ENCODE measurements at regions not wholly inside any gene's neighbourhood (a gene's known extent, or its start where the extent isn't known, plus 50 kb on each side); places are given as distances from the start of the nearest gene placed in this dataset.
A peak's percentile ranks its signal among the peaks of the same experiment; 100 is the strongest.

DNA sequence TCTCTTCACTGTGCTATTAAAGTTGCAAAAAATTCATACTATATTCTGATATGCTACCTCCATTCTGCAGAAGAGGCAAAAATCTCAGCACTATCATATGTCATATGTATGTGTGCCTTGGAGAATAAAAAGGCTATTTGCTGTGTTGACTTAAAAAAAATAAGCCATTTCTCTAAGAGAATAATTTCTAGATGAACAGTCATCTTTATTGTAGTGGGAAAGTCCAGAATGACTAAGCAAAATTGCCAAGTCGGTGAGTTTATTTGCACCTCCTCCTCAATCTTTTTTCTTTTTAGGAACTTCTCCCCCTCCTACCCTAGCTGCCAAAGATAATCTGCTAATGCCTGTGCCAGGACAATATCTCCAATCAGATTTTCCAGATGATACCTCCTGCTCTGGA lies 353.8 kb upstream of the FAR2 start:
- Histone ChIP-seq H3K27ac (ENCODE audit: control insufficient read depth, insufficient read depth, low read length) (no peak overlapping the region), H3K9me1 (ENCODE audit: control insufficient read depth, extremely low read depth, insufficient read depth, low read length) (no peaks in the 10 kb centered on the region), H3K4me1 (ENCODE audit: control insufficient read depth, extremely low read depth, insufficient read depth, low read length) (no peaks in the 10 kb centered on the region), H3K4me3 (ENCODE audit: control insufficient read depth in 2 of 3, extremely low read depth in 1 of 3, insufficient read depth in 2 of 3, low read depth in 1 of 3, low read length in 3 of 3) (no peak overlapping the region), H3K9ac (ENCODE audit: control insufficient read depth, extremely low read depth, insufficient read depth, low read length) (no peak overlapping the region), H3K79me2 (ENCODE audit: control insufficient read depth, insufficient read depth, low read length) (no peaks in the 10 kb centered on the region), H3K27me3 (ENCODE audit: control insufficient read depth, extremely low read depth, insufficient read depth, low read length) (no peaks in the 10 kb centered on the region), H3K9me3 (ENCODE audit: control insufficient read depth, low read depth, low read length) (no peaks in the 10 kb centered on the region), H4K20me1 (ENCODE audit: control insufficient read depth, extremely low read depth, insufficient read depth, low read length) (no peaks in the 10 kb centered on the region), H3K4me2 (ENCODE audit: control insufficient read depth, extremely low read depth, insufficient read depth, low read depth, low read length) (no peak overlapping the region), H3K36me3 (ENCODE audit: control insufficient read depth in 2 of 2, extremely low read depth in 1 of 2, insufficient read depth in 2 of 2, low read length in 2 of 2) (no peaks in the 10 kb centered on the region), H2AFZ (ENCODE audit: control insufficient read depth, low read length) (peak overlapping the region; percentile 23)
- FAIRE-seq: no peak
- DNase-seq (ENCODE audit: low read depth, low spot score): no peak
- dilution Hi-C loops (cut with MboI; ENCODE audit: extremely low pct_ligation_motif_present, low sequenced_read_pairs): no loop called here
- TF ChIP-seq EZH2 (IDR thresholded peaks at IDR 0.05; ENCODE audit: low read length): no peak
- TF ChIP-seq, protein P1, sequence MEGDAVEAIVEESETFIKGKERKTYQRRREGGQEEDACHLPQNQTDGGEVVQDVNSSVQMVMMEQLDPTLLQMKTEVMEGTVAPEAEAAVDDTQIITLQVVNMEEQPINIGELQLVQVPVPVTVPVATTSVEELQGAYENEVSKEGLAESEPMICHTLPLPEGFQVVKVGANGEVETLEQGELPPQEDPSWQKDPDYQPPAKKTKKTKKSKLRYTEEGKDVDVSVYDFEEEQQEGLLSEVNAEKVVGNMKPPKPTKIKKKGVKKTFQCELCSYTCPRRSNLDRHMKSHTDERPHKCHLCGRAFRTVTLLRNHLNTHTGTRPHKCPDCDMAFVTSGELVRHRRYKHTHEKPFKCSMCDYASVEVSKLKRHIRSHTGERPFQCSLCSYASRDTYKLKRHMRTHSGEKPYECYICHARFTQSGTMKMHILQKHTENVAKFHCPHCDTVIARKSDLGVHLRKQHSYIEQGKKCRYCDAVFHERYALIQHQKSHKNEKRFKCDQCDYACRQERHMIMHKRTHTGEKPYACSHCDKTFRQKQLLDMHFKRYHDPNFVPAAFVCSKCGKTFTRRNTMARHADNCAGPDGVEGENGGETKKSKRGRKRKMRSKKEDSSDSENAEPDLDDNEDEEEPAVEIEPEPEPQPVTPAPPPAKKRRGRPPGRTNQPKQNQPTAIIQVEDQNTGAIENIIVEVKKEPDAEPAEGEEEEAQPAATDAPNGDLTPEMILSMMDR (optimal IDR thresholded peaks at IDR 0.05 in 1 of 3, IDR thresholded peaks at IDR 0.05 in 1 of 3, conservative IDR thresholded peaks at IDR 0.05 in 1 of 3; ENCODE audit: extremely low read depth in 1 of 3, insufficient read depth in 2 of 3, low read length in 3 of 3): no peak

DNA sequence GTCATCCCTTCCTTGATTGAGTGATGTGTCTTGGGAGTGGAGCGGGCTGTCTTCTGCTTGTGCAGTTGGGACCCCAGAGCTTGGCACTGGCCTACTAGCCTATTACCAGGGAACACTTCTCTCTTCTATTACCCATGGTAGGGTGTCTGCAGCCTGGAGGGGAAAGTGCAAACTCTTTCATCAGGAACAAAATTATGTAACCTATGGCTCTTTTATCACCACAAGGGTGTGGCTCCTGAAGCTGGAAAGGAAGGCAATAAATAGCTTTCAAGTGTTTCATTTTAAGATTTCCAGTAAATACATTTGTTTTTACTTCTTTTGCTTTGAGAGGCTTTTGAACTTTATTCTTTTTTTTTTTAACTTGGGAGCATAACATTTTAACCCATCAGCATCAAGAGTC lies 349.7 kb upstream of the FAR2 start:
- H3K36me3 ChIP-seq (ENCODE audit: control insufficient read depth in 2 of 2, extremely low read depth in 1 of 2, insufficient read depth in 2 of 2, low read length in 2 of 2): no peaks in the 10 kb centered on the region
- H3K27me3 ChIP-seq (ENCODE audit: control insufficient read depth, extremely low read depth, insufficient read depth, low read length): no peaks in the 10 kb centered on the region
- no peak overlapping the region for H3K9ac ChIP-seq (ENCODE audit: control insufficient read depth, extremely low read depth, insufficient read depth, low read length)
- TF ChIP-seq EZH2 (IDR thresholded peaks at IDR 0.05; ENCODE audit: low read length): no peak
- TF ChIP-seq, protein P1 (optimal IDR thresholded peaks at IDR 0.05 in 1 of 3, IDR thresholded peaks at IDR 0.05 in 1 of 3, conservative IDR thresholded peaks at IDR 0.05 in 1 of 3; ENCODE audit: extremely low read depth in 1 of 3, insufficient read depth in 2 of 3, low read length in 3 of 3): no peak
- no peaks in the 10 kb centered on the region for H4K20me1 ChIP-seq (ENCODE audit: control insufficient read depth, extremely low read depth, insufficient read depth, low read length)
- no peaks in the 10 kb centered on the region for H3K9me3 ChIP-seq (ENCODE audit: control insufficient read depth, low read depth, low read length)
- dilution Hi-C loops (cut with MboI; ENCODE audit: extremely low pct_ligation_motif_present, low sequenced_read_pairs): no loop called here
- H2AFZ ChIP-seq (ENCODE audit: control insufficient read depth, low read length): no peak overlapping the region
- no peak for FAIRE-seq
- DNase-seq (ENCODE audit: low read depth, low spot score): no peak
- no peak overlapping the region for H3K4me2 ChIP-seq (ENCODE audit: control insufficient read depth, extremely low read depth, insufficient read depth, low read depth, low read length)
- H3K4me3 ChIP-seq (ENCODE audit: control insufficient read depth in 2 of 3, extremely low read depth in 1 of 3, insufficient read depth in 2 of 3, low read depth in 1 of 3, low read length in 3 of 3): no peak overlapping the region
- no peaks in the 10 kb centered on the region for H3K9me1 ChIP-seq (ENCODE audit: control insufficient read depth, extremely low read depth, insufficient read depth, low read length)
- H3K4me1 ChIP-seq (ENCODE audit: control insufficient read depth, extremely low read depth, insufficient read depth, low read length): no peaks in the 10 kb centered on the region
- H3K79me2 ChIP-seq (ENCODE audit: control insufficient read depth, insufficient read depth, low read length): no peaks in the 10 kb centered on the region
- H3K27ac ChIP-seq (ENCODE audit: control insufficient read depth, insufficient read depth, low read length): no peak overlapping the region

Data from keratinocyte (primary cell).